ENCODE measurements at regions not wholly inside any gene's neighbourhood (a gene's known extent, or its start where the extent isn't known, plus 50 kb on each side); places are given as distances from the start of the nearest gene placed in this dataset.
"Not testable (repeated sequence)": the region's sequence is repeated elsewhere in the genome, so short reads cannot be mapped to it uniquely, and the experiment has no call there.

DNA sequence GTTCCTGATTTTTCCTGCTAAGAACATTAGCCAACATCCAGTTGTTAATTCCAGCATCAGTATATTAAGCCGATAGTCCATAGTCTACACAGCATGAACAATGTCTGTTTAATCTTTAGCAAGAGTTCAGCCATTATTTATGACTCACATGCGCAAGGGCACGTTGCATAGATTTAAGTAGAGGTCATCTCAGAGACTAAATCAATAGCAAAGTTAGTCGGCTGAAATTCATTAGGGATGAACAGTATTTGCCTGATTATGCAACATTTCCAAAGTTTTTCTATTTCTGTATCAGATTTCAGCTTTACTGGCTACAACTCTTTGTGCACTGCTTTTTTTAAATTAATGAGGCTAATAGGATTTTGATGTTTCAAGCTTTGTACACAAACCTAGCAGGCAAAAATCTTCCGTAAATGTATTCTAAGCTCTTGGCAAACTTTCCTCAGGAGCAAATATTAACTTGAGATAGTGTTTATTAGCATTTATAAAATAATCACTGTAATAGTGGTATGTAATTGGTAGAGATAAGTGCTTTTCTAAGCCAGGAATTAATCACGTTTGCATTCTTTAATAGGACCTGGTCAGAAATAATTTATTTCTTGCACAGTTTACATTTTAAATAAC, 578.7 kb upstream of the ID2 start:
- no peak for DNase-seq

DNA sequence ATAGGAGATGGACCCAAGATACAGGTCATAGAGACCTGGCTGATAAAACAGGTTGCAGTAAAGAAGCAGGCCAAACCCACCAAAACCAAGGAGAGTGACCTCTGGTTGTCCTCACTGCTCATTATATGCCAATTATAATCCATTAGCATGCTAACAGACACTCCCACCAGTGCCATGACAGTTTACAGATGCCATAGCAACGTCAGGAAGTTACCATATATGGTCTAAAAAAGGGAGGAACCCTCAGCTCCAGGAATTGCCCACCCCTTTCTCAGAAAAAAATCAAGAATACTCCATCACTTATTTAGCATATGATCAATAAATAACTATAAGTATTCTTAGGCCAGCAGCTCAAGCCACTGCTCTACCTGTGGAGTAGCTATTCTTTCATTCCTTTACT, 574.7 kb upstream of the ID2 start:
- no peak for DNase-seq

DNA sequence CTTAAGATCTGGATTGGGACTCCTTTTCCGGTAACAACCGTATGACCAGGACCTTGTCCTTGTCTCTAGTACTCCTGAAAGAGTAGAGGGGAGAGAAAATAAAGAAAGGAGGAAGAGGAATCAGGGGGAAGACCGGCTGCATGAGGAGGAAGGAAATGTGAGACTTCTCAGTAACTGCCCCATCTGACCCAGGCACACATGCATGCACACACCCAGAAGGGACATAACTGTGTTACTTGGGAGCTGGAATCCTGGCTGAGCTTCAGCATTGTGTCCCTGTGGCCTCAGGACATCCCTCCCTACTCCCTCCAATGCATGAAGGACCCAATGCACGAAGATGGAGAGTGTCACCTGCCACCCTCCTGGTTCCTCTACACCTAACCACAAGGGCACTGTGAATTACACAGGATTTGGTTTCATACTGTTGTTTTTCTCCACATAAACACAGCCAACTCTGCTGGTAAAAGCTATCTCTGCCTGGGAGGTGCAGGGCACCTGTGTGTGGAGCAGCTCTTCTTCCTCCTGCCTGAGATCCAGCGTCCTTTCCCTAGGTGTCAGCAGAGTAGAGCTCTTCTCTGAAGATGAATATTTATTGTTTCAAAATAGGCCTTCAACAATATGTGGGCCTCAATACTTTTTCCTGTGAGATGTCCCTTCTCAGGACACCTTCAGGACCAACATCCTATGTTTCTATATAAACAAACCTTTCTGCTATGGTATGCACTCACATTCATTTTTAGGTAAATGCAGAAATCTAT, 574.1 kb upstream of the ID2 start:
- DNase-seq, result peak in 1 of 2 experiments; percentile 1

DNA sequence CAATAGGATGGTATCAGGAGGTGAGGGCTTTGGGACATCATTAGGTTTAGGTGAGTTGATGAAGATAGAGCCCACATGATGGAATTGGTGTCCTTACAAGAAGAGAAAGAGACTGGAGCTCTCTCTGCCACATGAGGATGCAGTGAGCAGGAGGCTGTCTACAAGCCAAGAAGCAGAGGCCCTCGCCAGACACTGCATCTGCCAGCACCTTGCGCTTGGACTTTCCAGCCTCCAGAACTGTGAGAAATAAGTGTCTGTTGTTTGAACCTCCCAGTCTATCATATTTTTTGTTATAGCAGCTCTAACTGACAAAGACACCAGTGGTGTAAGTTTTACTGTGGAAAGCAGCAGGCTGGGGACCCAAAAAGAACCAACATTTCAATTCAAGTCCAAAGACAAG, 571.1 kb upstream of the ID2 start:
- no peak for DNase-seq

DNA sequence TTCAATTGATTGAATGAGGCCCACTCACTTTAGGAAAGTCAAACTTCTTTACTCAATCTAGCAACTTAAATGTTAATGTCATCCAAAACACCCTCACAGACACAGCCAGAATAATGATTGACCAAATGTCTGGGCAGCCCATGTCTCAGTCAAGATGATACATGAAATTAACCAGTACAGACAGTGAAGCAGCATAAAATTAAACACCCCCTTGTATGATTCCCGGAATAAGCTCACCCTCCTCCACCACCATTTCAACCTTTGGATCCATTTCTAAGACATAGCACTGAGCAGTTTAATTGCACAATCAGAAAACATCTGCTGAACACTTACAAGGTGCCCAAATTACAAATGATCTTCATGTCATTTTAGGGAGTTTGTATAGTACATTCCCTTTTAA, 570.7 kb upstream of the ID2 start:
- no peak for DNase-seq

DNA sequence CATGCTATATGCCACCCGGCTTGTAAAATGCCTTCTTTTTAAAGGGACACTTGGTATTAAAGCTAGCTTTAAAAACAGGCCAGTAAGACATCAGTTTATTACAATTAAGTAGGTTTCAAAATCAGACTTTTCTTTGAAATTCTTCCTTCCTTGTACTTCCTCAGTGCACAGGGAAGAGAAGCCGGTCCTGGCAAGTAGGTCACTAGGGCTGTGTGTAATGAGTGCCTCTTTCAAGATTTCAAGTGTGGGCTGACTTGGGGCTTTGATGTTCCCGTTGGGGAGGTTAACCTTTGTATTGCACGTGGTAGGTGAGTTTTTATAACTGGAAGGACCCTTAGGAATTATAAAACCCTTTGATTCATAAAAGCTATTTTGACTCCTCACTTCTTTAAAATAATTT, 566.4 kb upstream of the ID2 start:
- no peak for DNase-seq

DNA sequence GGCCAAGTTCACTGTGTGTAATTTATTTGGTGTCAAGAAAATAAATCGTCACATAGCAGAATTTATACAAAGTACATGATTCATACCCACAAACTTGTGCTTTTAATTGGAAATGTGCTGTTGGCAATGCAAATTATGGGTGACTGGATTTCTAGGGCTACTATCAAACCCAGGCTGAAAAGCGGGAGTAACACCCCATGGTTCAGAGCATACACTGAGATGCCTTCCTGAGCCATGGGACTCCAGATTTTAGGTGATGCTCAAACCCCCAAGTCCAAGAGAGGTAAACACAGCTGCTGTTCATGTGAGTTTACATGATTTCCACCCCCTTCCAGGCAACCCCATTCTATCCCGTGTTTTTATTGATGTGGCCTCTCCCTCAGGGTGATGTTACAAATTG, 565.9 kb upstream of the ID2 start:
- DNase-seq, result no peak

DNA sequence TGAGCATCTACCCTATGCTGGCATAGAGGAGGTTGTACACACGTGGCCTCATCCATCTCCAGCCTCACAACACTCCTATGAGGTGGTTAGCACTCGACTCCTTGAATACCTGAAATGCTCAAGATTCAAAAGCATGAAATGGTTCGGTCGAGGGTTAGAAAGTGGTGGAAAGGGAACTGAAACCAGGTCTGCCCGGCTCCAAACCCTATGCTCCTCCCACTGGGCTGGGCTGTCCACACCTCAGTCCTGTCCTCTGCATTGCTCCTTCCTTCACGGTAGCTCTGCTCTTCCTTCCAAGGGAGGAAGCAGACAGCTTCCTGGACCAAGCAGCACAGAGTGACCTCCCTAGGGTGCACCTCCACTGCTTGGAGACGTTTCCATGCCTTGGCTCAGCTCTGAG, 565.2 kb upstream of the ID2 start:
- no peak for DNase-seq

DNA sequence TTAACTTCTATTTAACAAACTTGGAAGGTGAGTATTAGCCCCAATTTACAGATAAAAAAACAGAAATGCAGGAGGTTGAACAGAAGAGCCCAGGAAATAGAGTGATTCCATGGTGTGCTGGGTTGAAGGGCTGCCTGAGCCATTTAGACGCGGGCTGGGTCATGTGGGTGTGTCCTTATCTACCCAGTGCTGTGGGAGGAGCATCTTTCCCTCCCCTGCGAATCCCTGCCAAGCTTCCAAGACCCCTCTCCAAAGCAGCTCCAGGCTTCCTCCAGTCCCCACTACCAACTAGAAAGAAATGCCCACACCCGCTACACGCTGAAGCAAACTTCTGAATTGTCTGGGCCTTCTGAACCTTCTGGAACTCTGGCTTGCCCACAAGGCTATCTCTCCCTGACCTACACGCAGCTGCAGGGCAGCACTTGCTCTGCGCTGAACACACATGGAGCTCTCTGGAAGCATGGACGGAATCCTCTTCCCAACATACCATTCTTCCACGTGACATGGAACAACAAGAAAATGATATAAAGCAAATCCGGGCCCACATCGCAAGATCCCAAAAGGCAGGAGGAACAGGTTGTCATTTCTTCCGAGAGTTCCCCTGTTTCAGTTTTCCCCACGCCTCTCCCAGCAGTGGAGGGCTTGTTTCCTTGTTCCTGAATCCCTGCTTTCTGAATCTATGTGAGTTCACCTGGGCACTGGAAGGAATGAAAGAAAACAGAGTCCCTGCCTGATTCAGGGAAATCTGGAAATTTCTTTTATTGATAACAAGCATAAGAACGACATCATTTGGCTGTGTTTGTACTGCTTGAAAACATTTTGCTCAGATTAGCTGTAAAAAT, 562.7 kb upstream of the ID2 start:
- no peak for DNase-seq

DNA sequence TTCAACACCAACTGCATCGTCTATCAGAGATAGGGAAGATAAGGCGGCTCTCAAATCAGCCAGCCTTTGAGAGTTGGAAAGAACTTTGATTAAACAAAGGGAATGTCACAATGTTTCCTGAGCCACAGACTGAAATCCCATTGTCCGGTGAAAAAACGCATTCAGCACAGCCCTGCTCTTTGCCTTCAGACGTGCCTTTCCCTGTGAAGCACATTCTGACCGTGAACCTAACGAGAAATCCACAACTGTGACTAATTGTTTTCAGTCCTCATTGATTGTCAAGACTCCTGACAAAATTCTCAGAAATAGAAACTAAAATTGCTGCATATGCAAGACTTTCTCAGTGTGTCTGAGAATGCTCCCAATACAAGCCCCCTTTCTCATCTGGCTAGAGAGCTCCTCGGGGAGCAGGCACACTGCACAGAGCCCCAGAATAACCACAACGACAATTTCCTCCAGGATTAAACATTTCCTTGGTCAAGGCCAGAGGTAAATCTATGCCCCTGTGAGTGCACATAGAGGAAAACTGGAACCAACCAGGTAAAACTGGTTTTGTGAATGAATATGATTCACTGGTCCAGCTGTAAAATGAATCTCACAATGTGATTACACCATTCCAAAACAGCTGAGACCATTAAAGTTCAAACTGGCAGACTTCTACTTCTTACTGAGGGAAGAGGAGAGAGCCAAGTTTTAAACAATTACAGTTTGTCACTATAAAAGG, 561.9 kb upstream of the ID2 start:
- no peak for DNase-seq

DNA sequence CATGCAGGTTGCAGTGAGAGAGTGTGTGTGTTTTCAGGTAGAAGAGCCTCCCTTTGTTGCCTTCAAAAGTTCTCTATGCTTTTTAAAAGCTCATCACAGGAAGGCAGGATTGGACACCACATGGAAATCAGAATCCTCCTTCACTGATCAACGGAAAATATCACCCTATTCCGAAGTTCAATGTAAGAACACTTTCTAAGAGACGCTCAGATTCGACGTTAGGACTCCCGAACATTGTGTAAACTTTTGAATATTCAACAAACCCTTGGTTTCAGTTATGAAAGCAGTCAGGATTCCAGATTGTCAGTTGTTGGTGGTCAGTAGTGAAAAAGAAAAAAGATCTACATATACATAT, 561.4 kb upstream of the ID2 start:
- DNase-seq, result no peak

DNA sequence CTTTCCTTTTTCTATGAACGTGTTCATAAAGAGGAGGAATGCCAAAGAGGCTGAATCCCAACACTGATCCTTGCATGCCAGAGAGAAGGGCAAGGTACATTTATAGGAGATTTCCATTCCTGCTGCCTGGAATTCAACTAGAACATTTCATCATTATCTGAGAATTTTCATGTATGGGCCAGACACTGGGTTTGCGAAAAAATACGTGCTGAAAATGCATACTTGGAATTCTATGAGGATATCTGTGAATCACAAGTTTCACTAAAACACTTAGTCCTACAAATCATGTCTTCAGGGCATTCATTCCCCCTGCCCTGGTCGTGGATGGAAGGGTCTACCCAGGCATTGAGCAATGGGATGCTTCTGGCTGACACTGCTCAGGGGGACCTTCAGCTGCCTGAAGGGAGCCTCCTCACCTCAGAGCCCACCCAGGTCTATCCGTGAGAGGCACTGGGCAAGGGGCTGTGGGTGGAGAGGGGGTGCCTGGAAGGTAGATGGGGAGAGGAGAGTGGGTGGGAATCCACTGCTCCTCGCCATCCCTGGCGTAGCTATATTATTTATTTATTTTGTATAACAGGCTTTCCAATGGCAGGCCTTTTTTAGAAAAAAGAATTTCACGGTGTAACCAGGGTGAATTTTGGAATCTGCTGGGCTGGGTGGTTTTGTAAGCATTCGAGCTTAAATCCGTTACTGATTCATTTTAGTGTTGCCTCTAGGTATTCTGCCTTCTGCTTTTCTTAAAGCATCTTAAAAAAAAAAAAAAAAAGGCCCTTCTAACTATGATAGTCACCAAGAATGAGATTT, 560.6 kb upstream of the ID2 start:
- DNase-seq, result no peak

DNA sequence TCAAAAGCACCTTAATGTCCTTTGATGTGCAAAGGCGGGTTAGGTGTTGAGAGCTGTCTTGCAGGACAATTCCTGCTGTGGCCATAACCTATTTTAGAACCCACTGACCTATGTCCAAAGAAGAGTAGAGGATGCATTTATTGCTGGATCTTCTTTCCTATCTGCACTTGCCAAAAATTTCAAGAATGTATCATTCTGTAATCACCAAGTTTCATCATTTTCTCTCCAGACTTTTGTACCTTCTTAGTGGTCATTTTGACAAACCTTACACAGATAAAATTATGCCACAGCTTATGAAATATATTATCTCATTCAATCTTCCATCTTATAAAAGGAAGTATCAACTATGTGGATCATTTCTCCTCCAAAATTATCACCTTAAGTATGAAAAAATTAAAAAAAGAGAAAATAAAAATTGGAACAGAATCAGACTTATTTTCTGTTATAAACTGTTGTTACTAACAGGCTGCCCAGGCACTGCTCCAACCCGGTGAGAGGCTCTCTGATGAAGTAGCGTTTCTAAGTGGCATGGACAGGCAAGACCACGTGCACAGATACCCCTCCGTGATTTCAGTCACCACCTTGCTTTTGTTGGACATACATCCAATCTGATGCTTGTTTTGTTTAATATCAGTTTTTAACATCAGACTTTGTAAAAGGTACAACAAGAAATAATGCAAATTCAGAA, 559.9 kb upstream of the ID2 start:
- DNase-seq, result no peak

DNA sequence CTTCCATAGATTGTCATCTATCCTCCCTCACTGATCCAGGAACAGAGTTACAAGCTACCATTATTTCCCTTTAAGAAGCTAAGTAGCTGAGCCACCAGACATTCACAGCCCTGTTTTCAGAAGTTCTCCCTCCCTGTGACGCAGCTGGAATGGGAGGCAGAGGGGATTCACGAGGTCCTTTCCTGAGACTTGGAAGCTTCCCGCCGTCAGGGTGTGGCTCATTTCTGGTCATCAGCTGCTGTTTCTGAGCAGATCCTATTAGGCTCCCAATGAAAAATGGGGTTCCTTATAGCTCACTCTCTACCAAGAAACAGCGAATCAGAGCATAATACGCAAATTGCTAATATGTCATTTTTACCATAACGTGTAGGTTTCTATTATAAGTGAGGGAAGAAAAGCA, 559.3 kb upstream of the ID2 start:
- DNase-seq, result no peak

DNA sequence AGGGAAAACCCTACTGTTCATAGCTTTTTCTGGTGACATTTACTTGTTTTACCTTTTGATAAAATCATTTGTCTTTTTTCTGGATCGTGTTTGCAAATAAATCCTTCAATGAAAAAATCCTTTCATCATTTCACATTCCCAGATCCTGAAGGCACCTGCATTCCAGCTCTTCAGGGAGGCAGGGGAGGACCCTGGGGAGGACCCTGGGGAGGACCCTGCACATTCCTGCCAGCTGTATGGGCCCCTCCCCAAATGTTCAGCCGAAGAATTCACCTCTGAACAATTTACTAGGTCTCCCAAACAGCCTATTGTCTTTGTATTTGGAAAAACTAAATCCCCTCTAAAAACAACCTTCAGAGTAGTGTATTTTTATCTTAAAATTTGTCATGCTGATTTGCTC, 558.4 kb upstream of the ID2 start:
- no peak for DNase-seq

DNA sequence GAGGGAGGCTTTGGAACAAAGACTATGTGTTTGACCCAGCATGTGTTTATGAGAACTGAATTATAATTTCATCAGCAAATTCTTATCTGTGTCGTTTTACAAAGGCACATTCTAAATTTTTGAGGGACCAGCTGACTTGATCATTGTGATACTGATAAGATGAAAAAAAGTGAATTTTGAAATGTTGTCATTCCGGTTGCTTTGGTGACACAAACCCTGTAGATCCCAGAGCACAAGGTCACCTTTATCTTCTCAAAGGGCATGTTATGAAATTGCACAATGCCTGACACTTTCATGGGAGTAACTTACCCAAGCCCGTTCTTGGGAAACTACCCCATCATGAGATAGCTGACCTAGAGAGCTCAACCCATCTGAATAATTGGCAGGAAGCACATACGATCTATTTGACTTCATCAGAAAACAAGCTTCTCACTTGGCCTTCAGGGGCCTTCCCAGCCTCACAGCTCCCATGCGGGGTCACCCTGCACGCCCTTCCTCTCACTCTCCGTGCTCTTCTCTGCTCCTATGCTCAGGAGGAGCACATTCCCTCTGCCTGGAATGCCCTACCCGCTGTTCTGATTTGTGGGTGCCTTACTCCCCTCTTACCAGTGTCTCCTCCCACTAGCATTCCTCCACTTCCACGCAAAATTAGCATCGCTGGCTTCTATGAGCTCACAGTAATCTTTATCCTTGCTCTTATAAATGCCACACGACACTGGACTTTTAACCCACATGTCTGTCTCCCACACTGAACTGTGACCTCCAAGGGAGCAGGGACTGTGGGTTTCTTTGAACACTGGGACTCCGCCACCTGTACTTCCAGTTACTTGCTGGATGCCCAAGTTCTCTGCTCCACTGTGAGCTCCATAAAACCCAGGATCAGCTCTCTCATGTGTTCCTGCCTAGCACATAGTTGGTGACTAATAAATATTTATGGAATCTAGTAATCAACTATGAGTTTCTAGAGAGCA, 555.8 kb upstream of the ID2 start:
- DNase-seq, result no peak

DNA sequence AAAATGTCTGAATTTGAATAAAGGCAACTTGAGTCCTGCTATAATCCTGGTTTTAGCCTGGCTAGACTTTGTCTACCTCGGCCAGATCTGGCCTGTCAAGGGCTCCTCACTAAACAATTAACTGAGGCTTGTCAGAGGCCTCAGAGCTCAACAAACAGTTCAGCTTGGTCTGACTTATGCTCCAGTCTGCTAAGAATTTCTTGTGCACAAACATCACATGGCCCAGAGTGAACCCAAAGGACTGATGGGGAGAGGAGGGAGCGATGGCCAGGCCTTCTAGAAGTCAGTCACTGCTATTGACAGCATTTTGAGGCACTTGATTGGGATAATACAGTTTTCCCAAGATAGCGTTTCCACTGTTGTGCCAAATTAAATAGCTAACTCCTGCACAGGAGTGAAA, 555.1 kb upstream of the ID2 start:
- DNase-seq, result no peak

DNA sequence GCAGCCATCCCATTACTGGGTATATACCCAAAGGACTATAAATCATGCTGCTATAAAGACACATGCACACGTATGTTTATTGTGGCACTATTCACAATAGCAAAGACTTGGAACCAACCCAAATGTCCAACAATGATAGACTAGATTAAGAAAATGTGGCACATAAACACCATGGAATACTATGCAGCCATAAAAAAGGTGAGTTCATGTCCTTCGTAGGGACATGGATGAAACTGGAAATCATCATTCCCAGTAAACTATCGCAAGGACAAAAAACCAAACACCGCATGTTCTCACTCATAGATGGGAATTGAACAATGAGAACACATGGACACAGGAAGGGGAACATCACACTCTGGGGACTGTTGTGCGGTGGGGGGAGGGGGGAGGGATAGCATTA, 550.4 kb upstream of the ID2 start:
- not testable (repeated sequence) for DNase-seq

DNA sequence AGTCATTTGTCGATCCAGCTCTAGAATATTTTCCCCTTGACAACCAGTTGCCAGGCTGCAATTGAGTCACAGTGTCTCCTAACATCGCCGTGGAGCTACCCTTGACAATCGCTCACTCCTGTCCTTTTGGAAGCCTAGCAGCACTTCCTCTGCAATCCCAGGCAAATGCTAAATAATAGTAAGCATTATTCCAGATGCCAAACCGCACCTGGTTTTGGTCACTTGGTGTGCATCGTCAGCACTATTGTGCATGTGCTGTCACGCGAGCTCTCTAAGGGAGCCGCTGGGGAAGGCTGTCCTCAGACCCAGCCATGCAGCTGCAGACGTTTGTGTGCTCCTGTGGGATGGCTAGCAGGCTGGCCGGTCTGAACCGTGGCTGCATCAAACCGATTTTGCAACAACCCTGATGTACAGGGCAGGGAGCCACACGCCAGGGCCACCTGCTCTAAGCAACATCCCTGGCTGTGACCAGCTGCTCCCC, 549.5 kb upstream of the ID2 start:
- DNase-seq, result no peak

DNA sequence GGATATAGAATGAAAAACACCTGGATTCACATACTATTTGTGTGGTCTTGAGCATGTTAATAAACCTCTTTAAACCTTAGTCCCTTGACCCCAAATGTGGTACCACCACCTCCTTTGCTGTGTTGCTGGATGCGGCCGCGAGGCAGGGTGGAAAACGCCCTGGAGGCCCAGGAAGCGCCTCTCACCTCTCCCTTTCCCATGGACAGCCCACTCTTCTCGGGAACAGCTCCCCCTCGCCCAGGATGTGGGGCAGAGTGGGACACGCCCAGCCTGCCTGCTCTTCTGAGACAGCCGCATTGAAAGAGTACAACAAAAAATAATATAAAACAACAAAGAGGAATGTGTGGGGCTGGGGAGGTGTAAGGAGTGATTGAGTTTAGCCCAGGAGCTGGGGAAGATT, 549.0 kb upstream of the ID2 start:
- DNase-seq, result no peak

DNA sequence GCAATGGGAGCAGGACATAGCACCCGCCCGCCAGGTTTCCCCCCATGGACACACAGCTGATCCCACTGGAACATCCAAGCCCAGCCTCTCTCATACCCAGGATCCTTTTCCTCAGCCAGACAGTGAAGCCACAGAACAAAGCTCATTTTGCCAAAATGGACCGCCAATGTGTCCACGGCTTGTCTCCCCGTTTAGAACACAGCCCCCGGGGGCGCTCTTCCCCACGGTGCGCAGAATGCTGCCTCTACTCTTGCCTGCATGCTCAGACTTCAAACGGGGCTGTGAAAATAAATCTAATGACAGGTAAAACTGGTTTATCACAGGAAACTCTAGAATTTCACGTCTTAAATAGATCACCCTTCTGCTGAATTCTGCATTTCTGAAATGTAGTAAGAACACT, 548.5 kb upstream of the ID2 start:
- DNase-seq, result no peak
